K562 (cell line): ENCODE measurements at regions not wholly inside any gene's neighbourhood (a gene's known extent, or its start where the extent isn't known, plus 50 kb on each side); places are given as distances from the start of the nearest gene placed in this dataset.

Experiments used
- ADNP ChIP-seq: fragments of 200-800 bp; sonication (Bioruptor generic); IDR thresholded peaks from 2 replicates; pipeline ENCODE4 v1.6.1; 2016; ENCODE audit warnings: missing genetic modification characterization, missing compliant biosample characterization
- DMBX1 ChIP-seq: fragments of 250-450 bp; sonication (Bioruptor Pico); IDR thresholded peaks from 2 replicates; pipeline ENCODE4 v1.8.0; 2022; ENCODE audit warnings: inconsistent platforms, mild to moderate bottlenecking, moderate library complexity, borderline replicate concordance
- HSF4 ChIP-seq: fragments of 250-450 bp; sonication (Bioruptor Pico); IDR thresholded peaks from 2 replicates; pipeline ENCODE4 v2.1.2; 2022; ENCODE audit warnings: mild to moderate bottlenecking, moderate library complexity, borderline replicate concordance
- KAT7 ChIP-seq: sonication (generic); formaldehyde crosslinking; IDR thresholded peaks from 2 replicates; pipeline ENCODE4 v1.8.0; 2022; ENCODE audit warnings: missing genetic modification reagents, mild to moderate bottlenecking, borderline replicate concordance
- KLF10 ChIP-seq: fragments of 250-450 bp; sonication (Bioruptor Pico); IDR thresholded peaks from 2 replicates; pipeline ENCODE4 v1.6.1; 2021; ENCODE audit warnings: matching md5 sums
- NFRKB ChIP-seq: fragments of 450-650 bp; IDR thresholded peaks from 2 replicates; pipeline ENCODE4 v1.6.1; 2016; ENCODE audit warnings: low read depth
- PRMT5 ChIP-seq: sonication (generic); formaldehyde crosslinking; IDR thresholded peaks from 2 replicates; pipeline ENCODE4 v1.5.0; 2020; ENCODE audit warnings: missing genetic modification reagents
- SAFB2 ChIP-seq: fragments of 200-400 bp; formaldehyde crosslinking; IDR thresholded peaks from 2 replicates; pipeline ENCODE4 v1.6.1; 2018; ENCODE audit warnings: borderline replicate concordance, low read length, low read depth, moderate library complexity; ENCODE audit not compliant: severe bottlenecking
- SMARCA4 ChIP-seq: fragments of 450-650 bp; IDR thresholded peaks from 2 replicates; pipeline ENCODE4 v1.6.1; 2016
- ZNF24 ChIP-seq: fragments of 450-650 bp; IDR thresholded peaks from 2 replicates; pipeline ENCODE4 v1.6.1; 2016
- TF ChIP-seq, protein P1 (sequence below), 3 experiments: IDR thresholded peaks in 2 of 3; conservative IDR thresholded peaks in 1 of 3; 2 replicates each; pipeline ENCODE4 v1.5.1; 2011 to 2012; ENCODE audit warnings: low read length in 3 of 3, mild to moderate bottlenecking in 3 of 3, control low read depth in 2 of 3, improper control_type of control experiment in 1 of 3, inconsistent platforms in 1 of 3, low read depth in 1 of 3, mixed read lengths in 1 of 3, moderate library complexity in 1 of 3; ENCODE audit not compliant: insufficient read depth in 2 of 3
- TF ChIP-seq, protein P2 (sequence below): fragments of 250-450 bp; sonication (Bioruptor Pico); IDR thresholded peaks from 2 replicates; pipeline ENCODE4 v1.5.0; 2022; ENCODE audit warnings: mild to moderate bottlenecking
- TF ChIP-seq, protein P3 (sequence below): fragments of 450-650 bp; IDR thresholded peaks from 2 replicates; pipeline ENCODE4 v1.6.1; 2016; ENCODE audit warnings: low read depth

DNA sequence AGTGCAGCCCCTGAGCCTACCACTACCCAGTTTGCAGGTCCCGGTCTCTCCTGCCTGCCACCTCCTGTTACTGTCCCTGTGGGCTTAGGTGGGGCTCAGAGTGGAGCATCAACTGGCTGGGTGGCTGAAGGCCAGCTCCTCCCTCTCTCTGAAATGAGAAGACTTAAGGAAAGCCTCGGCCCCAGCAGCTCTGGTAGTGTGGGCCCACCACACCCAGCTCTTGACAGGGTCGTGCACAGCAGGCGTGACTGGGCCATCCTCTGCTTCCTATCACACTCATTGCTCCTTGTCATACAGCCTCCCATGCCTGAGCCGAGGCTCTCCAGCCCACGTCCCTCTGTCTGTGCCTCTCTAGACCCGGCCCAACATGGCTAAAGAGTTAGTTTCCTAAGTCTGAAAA, 142.7 kb upstream of the LINGO1 start (continued):
- TF ChIP-seq, protein P1, sequence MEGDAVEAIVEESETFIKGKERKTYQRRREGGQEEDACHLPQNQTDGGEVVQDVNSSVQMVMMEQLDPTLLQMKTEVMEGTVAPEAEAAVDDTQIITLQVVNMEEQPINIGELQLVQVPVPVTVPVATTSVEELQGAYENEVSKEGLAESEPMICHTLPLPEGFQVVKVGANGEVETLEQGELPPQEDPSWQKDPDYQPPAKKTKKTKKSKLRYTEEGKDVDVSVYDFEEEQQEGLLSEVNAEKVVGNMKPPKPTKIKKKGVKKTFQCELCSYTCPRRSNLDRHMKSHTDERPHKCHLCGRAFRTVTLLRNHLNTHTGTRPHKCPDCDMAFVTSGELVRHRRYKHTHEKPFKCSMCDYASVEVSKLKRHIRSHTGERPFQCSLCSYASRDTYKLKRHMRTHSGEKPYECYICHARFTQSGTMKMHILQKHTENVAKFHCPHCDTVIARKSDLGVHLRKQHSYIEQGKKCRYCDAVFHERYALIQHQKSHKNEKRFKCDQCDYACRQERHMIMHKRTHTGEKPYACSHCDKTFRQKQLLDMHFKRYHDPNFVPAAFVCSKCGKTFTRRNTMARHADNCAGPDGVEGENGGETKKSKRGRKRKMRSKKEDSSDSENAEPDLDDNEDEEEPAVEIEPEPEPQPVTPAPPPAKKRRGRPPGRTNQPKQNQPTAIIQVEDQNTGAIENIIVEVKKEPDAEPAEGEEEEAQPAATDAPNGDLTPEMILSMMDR (IDR thresholded peaks at IDR 0.05 in 2 of 3, conservative IDR thresholded peaks at IDR 0.05 in 1 of 3; ENCODE audit: insufficient read depth in 2 of 3, low read depth in 1 of 3, low read length in 3 of 3), result no peak
- TF ChIP-seq SMARCA4 (no peak), KAT7 (no peak), PRMT5 (CRISPR knock-in tag) (no peak), NFRKB (no peak), ZNF24 (no peak), KLF10 (CRISPR knock-in tag) (no peak), ADNP (tag) (no peak), HSF4 (no peak), SAFB2 (no peak), DMBX1 (no peak)
- TF ChIP-seq, protein P2, sequence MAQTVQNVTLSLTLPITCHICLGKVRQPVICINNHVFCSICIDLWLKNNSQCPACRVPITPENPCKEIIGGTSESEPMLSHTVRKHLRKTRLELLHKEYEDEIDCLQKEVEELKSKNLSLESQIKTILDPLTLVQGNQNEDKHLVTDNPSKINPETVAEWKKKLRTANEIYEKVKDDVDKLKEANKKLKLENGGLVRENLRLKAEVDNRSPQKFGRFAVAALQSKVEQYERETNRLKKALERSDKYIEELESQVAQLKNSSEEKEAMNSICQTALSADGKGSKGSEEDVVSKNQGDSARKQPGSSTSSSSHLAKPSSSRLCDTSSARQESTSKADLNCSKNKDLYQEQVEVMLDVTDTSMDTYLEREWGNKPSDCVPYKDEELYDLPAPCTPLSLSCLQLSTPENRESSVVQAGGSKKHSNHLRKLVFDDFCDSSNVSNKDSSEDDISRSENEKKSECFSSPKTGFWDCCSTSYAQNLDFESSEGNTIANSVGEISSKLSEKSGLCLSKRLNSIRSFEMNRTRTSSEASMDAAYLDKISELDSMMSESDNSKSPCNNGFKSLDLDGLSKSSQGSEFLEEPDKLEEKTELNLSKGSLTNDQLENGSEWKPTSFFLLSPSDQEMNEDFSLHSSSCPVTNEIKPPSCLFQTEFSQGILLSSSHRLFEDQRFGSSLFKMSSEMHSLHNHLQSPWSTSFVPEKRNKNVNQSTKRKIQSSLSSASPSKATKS, result no peak
- TF ChIP-seq, protein P3, sequence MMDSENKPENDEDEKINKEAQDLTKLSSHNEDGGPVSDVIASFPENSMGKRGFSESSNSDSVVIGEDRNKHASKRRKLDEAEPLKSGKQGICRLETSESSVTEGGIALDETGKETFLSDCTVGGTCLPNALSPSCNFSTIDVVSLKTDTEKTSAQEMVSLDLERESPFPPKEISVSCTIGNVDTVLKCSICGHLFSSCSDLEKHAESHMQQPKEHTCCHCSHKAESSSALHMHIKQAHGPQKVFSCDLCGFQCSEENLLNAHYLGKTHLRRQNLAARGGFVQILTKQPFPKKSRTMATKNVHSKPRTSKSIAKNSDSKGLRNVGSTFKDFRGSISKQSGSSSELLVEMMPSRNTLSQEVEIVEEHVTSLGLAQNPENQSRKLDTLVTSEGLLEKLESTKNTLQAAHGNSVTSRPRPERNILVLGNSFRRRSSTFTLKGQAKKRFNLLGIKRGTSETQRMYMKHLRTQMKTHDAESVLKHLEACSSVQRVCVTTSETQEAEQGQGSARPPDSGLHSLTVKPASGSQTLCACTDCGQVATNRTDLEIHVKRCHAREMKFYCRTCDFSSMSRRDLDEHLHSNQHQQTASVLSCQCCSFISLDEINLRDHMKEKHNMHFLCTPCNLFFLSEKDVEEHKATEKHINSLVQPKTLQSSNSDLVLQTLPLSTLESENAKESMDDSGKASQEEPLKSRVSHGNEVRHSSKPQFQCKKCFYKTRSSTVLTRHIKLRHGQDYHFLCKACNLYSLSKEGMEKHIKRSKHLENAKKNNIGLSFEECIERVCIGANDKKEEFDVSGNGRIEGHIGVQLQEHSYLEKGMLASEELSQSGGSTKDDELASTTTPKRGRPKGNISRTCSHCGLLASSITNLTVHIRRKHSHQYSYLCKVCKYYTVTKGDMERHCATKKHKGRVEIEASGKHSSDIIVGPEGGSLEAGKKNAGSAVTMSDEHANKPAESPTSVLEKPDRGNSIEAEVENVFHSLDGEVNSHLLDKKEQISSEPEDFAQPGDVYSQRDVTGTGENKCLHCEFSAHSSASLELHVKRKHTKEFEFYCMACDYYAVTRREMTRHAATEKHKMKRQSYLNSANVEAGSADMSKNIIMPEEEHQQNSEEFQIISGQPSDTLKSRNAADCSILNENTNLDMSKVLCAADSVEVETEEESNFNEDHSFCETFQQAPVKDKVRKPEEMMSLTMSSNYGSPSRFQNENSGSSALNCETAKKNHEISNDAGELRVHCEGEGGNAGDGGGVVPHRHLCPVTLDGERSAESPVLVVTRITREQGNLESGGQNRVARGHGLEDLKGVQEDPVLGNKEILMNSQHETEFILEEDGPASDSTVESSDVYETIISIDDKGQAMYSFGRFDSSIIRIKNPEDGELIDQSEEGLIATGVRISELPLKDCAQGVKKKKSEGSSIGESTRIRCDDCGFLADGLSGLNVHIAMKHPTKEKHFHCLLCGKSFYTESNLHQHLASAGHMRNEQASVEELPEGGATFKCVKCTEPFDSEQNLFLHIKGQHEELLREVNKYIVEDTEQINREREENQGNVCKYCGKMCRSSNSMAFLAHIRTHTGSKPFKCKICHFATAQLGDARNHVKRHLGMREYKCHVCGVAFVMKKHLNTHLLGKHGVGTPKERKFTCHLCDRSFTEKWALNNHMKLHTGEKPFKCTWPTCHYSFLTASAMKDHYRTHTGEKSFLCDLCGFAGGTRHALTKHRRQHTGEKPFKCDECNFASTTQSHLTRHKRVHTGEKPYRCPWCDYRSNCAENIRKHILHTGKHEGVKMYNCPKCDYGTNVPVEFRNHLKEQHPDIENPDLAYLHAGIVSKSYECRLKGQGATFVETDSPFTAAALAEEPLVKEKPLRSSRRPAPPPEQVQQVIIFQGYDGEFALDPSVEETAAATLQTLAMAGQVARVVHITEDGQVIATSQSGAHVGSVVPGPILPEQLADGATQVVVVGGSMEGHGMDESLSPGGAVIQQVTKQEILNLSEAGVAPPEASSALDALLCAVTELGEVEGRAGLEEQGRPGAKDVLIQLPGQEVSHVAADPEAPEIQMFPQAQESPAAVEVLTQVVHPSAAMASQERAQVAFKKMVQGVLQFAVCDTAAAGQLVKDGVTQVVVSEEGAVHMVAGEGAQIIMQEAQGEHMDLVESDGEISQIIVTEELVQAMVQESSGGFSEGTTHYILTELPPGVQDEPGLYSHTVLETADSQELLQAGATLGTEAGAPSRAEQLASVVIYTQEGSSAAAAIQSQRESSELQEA, result no peak
